Fibroblast of peridontal ligament (primary cell): ENCODE measurements at regions not wholly inside any gene's neighbourhood (a gene's known extent, or its start where the extent isn't known, plus 50 kb on each side); places are given as distances from the start of the nearest gene placed in this dataset.
"Not testable (repeated sequence)": the region's sequence is repeated elsewhere in the genome, so short reads cannot be mapped to it uniquely, and the experiment has no call there.

Source experiments
- DNase-seq: peaks from one replicate; pipeline ENCODE4 v3.0.0-alpha.2; 2010; ENCODE audit errors: extremely low read depth

DNA sequence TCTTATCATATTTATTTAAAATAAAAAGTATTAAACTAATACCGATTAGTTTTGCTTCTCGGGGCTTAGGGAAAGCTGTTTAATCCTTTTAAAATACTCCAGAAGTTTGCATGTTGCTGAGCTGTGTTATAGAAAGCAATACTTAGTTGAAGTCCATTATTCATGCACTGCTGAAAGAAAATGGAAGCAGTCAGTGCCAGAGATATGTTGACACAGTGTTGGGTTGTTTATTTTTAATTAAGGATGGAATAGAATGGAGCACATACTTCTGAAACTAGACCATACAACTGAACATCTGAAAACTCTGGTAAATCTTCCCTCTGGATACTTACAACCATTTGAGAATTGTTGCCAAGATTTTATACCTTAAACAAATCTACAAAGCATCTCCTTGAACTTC is 282.7 kb upstream of the CCDC179 start:
- peak; percentile 2 for DNase-seq

DNA sequence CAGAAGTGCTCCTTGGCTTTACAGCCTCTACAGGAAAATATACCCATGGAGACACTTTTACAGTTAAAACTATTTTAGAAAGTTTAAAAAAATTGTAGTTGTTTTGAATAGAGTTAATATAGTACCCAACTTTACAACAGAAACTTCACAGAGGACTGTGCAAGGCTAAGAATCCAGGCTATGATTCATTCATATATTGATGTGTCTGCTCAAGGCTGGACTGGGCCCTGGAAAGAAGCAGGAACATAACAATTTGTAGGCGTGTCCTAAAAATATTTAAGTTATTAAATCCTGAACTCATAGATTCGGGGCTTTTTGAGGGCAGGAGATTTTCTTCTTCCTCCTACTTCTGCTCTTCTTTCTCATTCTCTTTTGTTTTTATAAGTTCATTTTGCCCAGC is 291.5 kb upstream of the CCDC179 start:
- no peak for DNase-seq

GRCh38 chr11:23155503-23155902 is 295.2 kb upstream of the CCDC179 start:
- DNase-seq, result no peak

DNA sequence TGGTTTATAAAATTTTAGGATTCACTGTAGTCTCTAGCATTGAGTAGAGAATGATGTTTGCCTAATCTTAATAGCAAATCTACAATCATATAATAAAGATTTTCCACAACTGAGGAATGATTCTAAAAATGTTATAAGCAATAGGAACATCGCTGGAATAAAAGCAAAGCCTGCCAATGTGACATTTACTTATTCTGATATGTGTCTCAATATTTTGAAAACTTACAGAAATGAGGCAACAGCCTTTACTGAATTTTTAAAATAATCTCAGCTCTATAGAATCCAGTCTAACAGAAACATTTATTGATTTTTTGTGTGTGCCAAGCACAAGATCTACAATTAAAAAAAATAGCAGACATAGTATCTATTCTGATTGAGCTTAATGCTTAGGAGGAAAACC is 303.7 kb upstream of the CCDC179 start:
- no peak for DNase-seq

DNA sequence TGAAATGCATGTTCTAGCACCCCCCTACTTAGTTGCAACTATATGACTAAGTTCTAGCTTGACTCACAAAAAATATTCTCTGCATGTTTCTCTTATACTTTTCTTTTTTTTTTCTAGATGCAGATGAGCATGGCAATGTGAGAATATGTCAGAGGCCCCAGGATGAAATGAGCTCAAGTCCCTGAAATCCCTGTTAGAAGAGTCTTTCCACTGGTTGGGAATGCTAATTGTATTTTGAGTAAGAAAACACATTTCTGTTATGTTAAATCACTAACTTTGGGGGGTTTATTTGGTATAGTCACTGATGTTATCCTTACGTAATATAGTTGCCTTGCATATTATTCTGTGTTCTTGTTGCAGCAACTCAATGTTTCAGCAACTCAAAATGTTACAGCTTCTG is 306.1 kb upstream of the CCDC179 start:
- DNase-seq, result no peak

- no peak for DNase-seq
These were observed 319.3 kb upstream of the CCDC179 start for GRCh38 chr11:23179609-23180008.

DNA sequence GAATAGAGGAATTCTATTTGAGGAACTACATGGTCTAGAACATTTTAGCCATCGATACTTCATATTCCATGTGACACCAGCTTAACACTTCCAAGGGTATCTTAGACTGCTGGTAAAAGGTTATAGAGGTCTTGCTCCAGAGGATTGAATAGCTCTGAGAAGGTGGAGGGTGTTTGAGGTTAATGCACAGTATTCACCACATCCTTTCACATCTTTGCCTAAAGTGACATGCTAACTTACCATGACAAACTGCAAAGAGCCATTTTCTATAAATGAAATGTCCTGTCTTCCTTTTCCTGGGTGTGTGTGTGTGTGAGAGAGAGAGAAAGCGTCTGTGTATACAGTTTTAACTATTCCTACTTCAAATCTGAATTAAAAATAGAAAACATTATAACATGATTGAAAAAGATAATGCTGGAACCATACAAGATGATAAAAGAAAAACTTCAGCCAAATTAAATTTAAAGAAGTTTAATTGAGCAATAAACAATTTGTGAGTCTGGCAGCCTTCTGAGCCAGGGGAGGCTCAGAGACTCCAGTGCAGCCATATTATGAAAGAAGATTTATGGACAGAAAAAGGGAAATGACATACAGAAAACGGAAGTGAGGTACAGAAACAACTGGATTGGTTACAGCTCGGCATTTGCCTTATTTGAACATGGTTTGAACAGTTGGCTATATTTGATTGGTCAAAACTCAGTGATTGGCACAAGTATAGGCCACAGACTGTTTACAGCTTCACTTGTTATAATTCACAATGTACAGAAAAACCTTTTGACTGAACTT is 320.9 kb upstream of the CCDC179 start:
- DNase-seq, result no peak

- peak; percentile 10 for DNase-seq
These were observed 332.0 kb upstream of the CCDC179 start for GRCh38 chr11:23192256-23192655.

DNA sequence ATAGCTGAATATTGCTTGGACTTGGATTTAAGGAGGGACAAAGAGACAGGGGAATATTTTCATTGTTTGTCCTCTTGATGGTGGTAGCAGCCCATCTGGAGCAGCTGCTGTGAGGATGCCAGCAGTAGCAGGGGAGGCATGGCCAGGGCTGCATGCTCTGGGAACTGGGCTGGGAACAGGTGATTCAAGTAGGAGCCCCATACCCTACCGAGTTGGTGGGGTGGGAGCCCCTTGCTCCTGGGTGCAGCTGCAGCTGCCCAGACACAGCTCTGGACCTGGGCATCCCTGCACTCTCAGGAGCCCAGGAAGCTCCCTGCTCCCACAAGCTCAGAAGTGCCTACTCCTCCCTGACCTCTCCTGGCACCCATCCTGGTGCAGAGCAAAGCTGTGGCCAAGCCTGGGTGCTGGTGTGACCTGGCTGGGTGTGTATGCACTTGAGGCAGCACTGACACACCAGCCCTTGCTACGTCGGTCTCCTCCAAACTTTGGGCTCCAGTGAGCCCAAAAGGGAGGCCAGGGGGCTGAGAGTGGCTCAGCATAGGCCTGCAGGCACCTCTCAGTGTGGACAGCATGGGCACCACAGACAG is 341.8 kb upstream of the CCDC179 start:
- no peak for DNase-seq

GRCh38 chr11:23202611-23203010 is 342.3 kb upstream of the CCDC179 start:
- no peak for DNase-seq

GRCh38 chr11:23205156-23205871 is 345.0 kb upstream of the CCDC179 start:
- DNase-seq, result peak; percentile 18

- DNase-seq, result no peak
These were observed 346.6 kb upstream of the CCDC179 start for GRCh38 chr11:23206741-23207336.

- DNase-seq, result peak; percentile 9
These were observed 350.9 kb upstream of the CCDC179 start for GRCh38 chr11:23211221-23211620.

GRCh38 chr11:23212807-23213206 is 352.5 kb upstream of the CCDC179 start:
- DNase-seq, result no peak

GRCh38 chr11:23217072-23217471 is 356.8 kb upstream of the CCDC179 start:
- DNase-seq, result no peak

- DNase-seq, result not testable (repeated sequence)
These were observed 359.8 kb upstream of the CCDC179 start for GRCh38 chr11:23220086-23220485.

DNA sequence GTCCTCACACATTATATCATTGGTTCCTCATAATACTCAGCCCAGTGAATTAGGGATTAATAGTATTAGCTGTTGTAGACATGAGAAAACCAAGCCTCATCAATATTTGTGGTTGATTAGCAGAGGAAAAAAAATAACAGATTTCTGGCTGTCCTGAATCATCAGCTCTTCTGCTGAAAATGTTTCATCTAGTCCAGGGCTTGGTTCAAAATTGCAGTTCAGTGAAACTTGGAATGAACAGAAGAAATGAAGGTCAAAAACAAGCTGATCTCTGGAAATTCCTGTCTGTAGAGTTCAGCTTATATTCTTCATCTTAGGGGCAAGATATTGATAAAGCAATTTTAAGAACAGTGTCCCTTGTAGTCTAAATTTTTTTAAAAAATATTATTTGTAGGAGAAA is 361.1 kb upstream of the CCDC179 start:
- no peak for DNase-seq

GRCh38 chr11:23226331-23227077 is 366.2 kb upstream of the CCDC179 start:
- peak; percentile 27 for DNase-seq

GRCh38 chr11:23227078-23227445 is 366.8 kb upstream of the CCDC179 start:
- DNase-seq, result peak; percentile 11

- DNase-seq, result no peak
These were observed 372.4 kb upstream of the CCDC179 start for GRCh38 chr11:23232652-23233051.

DNA sequence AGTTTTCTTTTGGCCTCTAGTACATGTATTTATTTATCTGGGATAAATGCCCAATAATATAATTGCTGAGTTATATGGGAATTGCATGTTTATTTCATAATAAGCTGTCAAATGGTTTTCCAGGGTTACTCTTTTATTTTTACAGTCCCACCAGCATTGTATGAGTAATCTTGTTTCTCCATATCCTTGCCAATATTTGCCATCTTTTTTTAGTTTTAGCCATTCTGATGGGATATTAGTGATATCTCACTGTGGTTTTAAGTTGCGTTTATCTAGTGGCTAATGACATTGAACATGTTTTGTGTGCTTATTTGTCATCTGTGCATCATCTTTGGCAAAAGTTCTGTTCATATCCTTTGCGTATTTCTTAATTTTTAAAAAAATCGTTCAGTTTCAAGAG is 372.8 kb upstream of the CCDC179 start:
- DNase-seq, result peak; percentile 74
